Upper lobe of right lung (tissue), 1 donor: ENCODE measurements at regions not wholly inside any gene's neighbourhood (a gene's known extent, or its start where the extent isn't known, plus 50 kb on each side); places are given as distances from the start of the nearest gene placed in this dataset.

ENCODE experiments used
- ATAC-seq: fragments of 200-7000 bp; cut with Tn5 transposase; one replicate; pipeline ENCODE4 v1.9.1; 2020; ENCODE audit warnings: mild to moderate bottlenecking, moderate library complexity
- DNase-seq: peaks from one replicate; pipeline ENCODE4 v3.0.0-alpha.2; 2020
- H3K27ac ChIP-seq: fragments of 200-600 bp; one replicate; pipeline ENCODE4 v1.8.0; 2022
- H3K27me3 ChIP-seq: fragments of 200-600 bp; one replicate; pipeline ENCODE4 v1.8.0; 2022; ENCODE audit warnings: mild to moderate bottlenecking
- H3K36me3 ChIP-seq: fragments of 200-600 bp; one replicate; pipeline ENCODE4 v1.8.0; 2022
- H3K4me1 ChIP-seq: fragments of 200-600 bp; one replicate; pipeline ENCODE4 v1.8.0; 2022
- H3K4me3 ChIP-seq: fragments of 200-600 bp; one replicate; pipeline ENCODE4 v1.8.0; 2022; ENCODE audit warnings: mild to moderate bottlenecking
- H3K9me3 ChIP-seq: fragments of 200-600 bp; one replicate; pipeline ENCODE4 v1.8.0; 2022
- intact Hi-C: fragments of 100-400 bp; cut with DNase I; formaldehyde crosslinking; loops from one replicate; pipeline ENCODE4 v1.11.0; 2022
- TF ChIP-seq, protein P1 (sequence below): fragments of 200-600 bp; IDR thresholded peaks from one replicate; pipeline ENCODE4 v1.8.0; 2022; ENCODE audit warnings: antibody characterized with exemption
- donor health status: DM: no; HTN: yes; CAD: no; lungs with severe emphysema.

DNA sequence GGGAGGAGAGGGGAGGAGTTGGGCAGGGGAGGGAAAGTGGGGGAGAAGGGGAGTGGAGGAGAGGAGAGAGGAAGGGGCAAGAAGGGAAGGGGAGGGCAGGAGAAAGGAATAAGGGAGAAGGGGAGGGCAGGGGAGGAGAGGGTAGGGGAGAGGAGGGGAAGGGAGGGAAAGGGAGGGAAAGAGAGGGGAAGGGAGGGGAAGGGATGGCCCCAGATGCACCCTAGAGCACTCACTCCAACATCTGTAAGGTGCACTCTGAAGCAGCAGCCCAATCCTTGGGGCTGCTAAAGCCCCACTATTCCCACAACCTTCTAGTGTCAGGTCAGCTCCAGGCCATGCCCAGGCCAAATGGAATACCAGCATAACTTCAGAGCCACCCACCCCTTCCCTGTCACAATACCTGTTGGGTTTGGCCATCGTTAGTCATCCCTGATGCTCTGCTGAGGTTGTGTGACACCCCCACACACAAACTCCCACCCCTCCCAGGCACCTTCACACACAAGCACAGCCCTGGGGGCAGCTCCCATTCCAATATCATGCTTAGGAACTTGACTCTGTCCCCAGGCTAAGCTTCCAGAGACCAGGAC, 55.7 kb upstream of the PKDCC start:
- Histone ChIP-seq H3K27ac (no peak overlapping the region), H3K9me3 (no peaks in the 10 kb centered on the region), H3K27me3 (no peaks in the 10 kb centered on the region), H3K36me3 (no peaks in the 10 kb centered on the region), H3K4me3 (no peak overlapping the region), H3K4me1 (no peaks in the 10 kb centered on the region)
- TF ChIP-seq, protein P1, sequence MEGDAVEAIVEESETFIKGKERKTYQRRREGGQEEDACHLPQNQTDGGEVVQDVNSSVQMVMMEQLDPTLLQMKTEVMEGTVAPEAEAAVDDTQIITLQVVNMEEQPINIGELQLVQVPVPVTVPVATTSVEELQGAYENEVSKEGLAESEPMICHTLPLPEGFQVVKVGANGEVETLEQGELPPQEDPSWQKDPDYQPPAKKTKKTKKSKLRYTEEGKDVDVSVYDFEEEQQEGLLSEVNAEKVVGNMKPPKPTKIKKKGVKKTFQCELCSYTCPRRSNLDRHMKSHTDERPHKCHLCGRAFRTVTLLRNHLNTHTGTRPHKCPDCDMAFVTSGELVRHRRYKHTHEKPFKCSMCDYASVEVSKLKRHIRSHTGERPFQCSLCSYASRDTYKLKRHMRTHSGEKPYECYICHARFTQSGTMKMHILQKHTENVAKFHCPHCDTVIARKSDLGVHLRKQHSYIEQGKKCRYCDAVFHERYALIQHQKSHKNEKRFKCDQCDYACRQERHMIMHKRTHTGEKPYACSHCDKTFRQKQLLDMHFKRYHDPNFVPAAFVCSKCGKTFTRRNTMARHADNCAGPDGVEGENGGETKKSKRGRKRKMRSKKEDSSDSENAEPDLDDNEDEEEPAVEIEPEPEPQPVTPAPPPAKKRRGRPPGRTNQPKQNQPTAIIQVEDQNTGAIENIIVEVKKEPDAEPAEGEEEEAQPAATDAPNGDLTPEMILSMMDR: no peak
- ATAC-seq: no peak
- no peak for DNase-seq
- intact Hi-C loops: no loop called here

DNA sequence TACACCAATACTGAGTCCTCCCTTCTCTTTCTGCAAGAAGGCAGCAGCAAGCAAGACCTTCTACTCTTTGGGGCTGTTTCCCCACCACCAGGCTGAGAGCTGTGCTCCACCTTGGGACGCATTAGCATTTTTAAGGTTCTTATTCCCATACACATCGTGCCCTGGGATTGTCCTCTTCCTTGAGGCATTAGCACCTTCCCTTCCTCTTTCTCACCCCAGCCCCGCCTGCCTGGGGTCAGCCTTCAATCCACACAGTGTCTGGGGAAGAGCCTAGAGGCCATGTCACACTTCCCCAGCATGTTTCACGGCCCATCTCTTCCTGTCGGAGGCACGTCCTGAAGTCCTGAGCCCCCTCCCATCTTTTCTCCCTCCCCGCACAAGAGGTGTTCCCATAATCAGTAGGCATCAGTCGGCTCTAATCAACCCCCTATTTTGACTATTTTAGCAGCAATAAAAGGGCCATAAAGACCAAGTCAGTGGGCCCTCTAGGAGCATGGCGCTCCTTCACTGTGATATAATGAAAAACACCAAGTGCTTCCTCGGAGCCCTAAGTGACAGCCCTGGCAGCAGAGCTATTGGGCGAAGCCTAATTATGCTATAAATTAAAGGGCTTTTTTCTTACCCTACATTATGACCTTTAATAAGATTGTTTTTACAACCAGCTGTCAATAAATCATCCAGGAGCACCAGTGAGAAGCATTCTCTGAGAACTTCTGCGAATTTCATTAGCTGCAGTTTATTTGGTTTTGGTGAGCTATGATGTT, 55.0 kb upstream of the PKDCC start:
- intact Hi-C loops: no loop called here
- H3K4me1 ChIP-seq: no peaks in the 10 kb centered on the region
- no peaks in the 10 kb centered on the region for H3K36me3 ChIP-seq
- no peak overlapping the region for H3K27ac ChIP-seq
- H3K27me3 ChIP-seq: no peaks in the 10 kb centered on the region
- TF ChIP-seq, protein P1: no peak
- H3K4me3 ChIP-seq: no peak overlapping the region
- H3K9me3 ChIP-seq: no peaks in the 10 kb centered on the region
- ATAC-seq (no peak), DNase-seq (no peak)

GRCh38 chr2:41993435-41993925, 54.3 kb upstream of the PKDCC start:
- TF ChIP-seq, protein P1: no peak
- ATAC-seq: no peak

DNA sequence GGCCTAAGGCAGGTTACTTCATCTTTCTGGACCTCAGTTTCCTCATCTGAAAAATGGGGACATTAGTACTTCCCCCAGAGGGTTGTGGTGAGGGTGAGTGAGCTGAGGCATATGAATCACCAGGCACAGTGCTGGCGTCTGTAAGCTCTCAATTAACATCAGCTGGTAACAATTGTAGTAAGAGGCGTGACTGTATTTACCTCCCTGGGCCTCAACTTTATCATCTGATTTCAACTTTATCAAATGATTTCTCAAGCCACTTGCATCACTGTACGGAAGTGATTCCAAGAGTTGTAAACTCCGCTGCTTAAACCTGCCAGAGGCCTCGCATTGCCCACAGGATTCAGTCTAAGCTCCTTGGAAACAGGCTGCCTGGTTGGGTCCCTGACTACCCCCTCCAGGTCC, 53.6 kb upstream of the PKDCC start:
- DNase-seq: no peak
- intact Hi-C loops: no loop called here
- TF ChIP-seq, protein P1: no peak

More at GRCh38 chr2:41993435-41993925, 54.3 kb upstream of the PKDCC start:
- DNase-seq: no peak
- Histone ChIP-seq H3K27me3 (no peaks in the 10 kb centered on the region), H3K4me3 (no peak overlapping the region), H3K4me1 (no peaks in the 10 kb centered on the region), H3K27ac (no peak overlapping the region), H3K9me3 (no peaks in the 10 kb centered on the region), H3K36me3 (no peaks in the 10 kb centered on the region)
- intact Hi-C loops: no loop called here

GRCh38 chr2:41994661-41995060, 53.2 kb upstream of the PKDCC start:
- TF ChIP-seq, protein P1: no peak
- intact Hi-C loops: no loop called here
- H3K4me3 ChIP-seq: no peak overlapping the region
- DNase-seq (no peak), ATAC-seq (no peak)
- no peaks in the 10 kb centered on the region for H3K27me3 ChIP-seq
- H3K36me3 ChIP-seq: no peaks in the 10 kb centered on the region
- no peak overlapping the region for H3K27ac ChIP-seq
- H3K9me3 ChIP-seq: no peaks in the 10 kb centered on the region
- no peaks in the 10 kb centered on the region for H3K4me1 ChIP-seq

More for the DNA sequence above, 53.6 kb upstream of the PKDCC start:
- Histone ChIP-seq H3K4me1 (no peaks in the 10 kb centered on the region), H3K36me3 (no peaks in the 10 kb centered on the region), H3K27me3 (no peaks in the 10 kb centered on the region), H3K27ac (no peak overlapping the region), H3K4me3 (no peak overlapping the region), H3K9me3 (no peaks in the 10 kb centered on the region)
- ATAC-seq: peak; percentile 11
